Caco-2 (cell line): ENCODE measurements at regions not wholly inside any gene's neighbourhood (a gene's known extent, or its start where the extent isn't known, plus 50 kb on each side); places are given as distances from the start of the nearest gene placed in this dataset.

Experiments used
- BruUV-seq: library from RNA; stranded (reverse); fragments of 400-500 nt; replicated peaks from 2 replicates; lab custom pipeline; 2021; lab: Mats Ljungman, UMichigan
- CTCF ChIA-PET: fragments of 300-600 bp; sonication (Branson Sonifier 250); formaldehyde crosslinking; loops from one replicate; lab custom pipeline; 2022; ENCODE audit warnings: antibody characterized with exemption; lab: Charles Lee
- POLR2A ChIA-PET: fragments of 300-600 bp; sonication (Branson Sonifier 250); formaldehyde crosslinking; loops from one replicate; lab custom pipeline; 2022; ENCODE audit warnings: antibody characterized with exemption; lab: Charles Lee
- DNase-seq, 2 experiments: peaks; one replicate each; pipeline versions ENCODE4 v3.0.0 to v3.0.0-alpha.2; 2020 to 2022
- H3K27me3 ChIP-seq: replicated peaks from 2 replicates; pipeline ENCODE4 v1.6.0; 2011; ENCODE audit warnings: low read length; ENCODE audit not compliant: control insufficient read depth, insufficient read depth
- H3K36me3 ChIP-seq: 2 replicates; pipeline ENCODE4 v1.5.1; 2011; ENCODE audit warnings: low read length; ENCODE audit not compliant: control insufficient read depth, insufficient read depth
- H3K4me1 ChIP-seq: fragments of 250-450 bp; sonication (Bioruptor Pico); 2 replicates; pipeline ENCODE4 v1.5.1; 2020; ENCODE audit warnings: mild to moderate bottlenecking
- H3K4me3 ChIP-seq: 2 replicates; pipeline ENCODE4 v1.5.1; 2011; ENCODE audit warnings: low read depth, mild to moderate bottlenecking, control low read depth, low read length
- H3K9me3 ChIP-seq: fragments of 250-450 bp; sonication (Bioruptor Pico); 2 replicates; pipeline ENCODE4 v1.5.1; 2020; ENCODE audit warnings: mild to moderate bottlenecking, moderate library complexity
- H3K27ac Mint-ChIP-seq: one replicate; pipeline ENCODE4 v1.8.0; 2022; ENCODE audit warnings: mixed read lengths; ENCODE audit not compliant: unreplicated experiment
- H3K27me3 Mint-ChIP-seq: one replicate; pipeline ENCODE4 v1.8.0; 2022; ENCODE audit warnings: mixed read lengths; ENCODE audit not compliant: insufficient read depth, unreplicated experiment
- H3K36me3 Mint-ChIP-seq: one replicate; pipeline ENCODE4 v1.8.0; 2022; ENCODE audit warnings: mild to moderate bottlenecking, mixed read lengths; ENCODE audit not compliant: insufficient read depth, unreplicated experiment
- H3K4me1 Mint-ChIP-seq: one replicate; pipeline ENCODE4 v1.8.0; 2022; ENCODE audit warnings: low read depth, mixed read lengths; ENCODE audit not compliant: unreplicated experiment
- H3K4me3 Mint-ChIP-seq: one replicate; pipeline ENCODE4 v1.8.0; 2022; ENCODE audit warnings: mild to moderate bottlenecking, moderate library complexity, mixed read lengths; ENCODE audit not compliant: unreplicated experiment
- H3K9me3 Mint-ChIP-seq: one replicate; pipeline ENCODE4 v1.8.0; 2022; ENCODE audit warnings: mixed read lengths; ENCODE audit not compliant: unreplicated experiment
- intact Hi-C: fragments of 100-400 bp; cut with micrococcal nuclease; formaldehyde crosslinking; loops from one replicate; pipeline ENCODE4 v1.10.0; 2022; ENCODE audit not compliant: unreplicated experiment
- TF ChIP-seq, protein P1 (sequence below), 2 experiments: fragments of 200-600 bp in 1 of 2; IDR thresholded peaks; 1 replicate in 1 of 2; 2 replicates in 1 of 2; pipeline versions ENCODE4 v1.5.1 to v1.8.0; 2011 to 2022; ENCODE audit warnings: antibody characterized with exemption in 1 of 2, control low read depth in 1 of 2, inconsistent platforms in 1 of 2, low read depth in 1 of 2, low read length in 1 of 2, mild to moderate bottlenecking in 1 of 2, moderate library complexity in 1 of 2; ENCODE audit not compliant: insufficient read depth in 1 of 2, severe bottlenecking in 1 of 2, unreplicated experiment in 1 of 2

DNA sequence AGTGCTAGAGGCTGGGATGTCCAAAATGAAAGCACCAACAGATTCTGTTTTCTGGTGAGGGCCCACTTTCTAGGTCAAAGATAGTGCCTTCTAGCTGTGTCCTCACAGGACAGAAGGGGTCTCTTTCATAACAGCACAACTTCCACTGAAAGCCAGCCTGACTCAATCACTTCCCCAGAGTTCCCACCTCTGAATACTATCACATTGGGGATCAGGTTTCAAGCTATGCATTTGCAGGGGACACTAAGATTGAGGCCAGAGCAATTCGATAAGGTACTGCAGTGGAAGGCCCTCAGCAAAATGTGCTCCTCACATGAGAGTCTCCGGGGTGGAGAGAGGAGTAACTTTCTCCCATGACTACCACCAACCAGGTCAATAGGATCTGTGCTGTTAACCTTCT lies 1501.5 kb downstream of the EFNB2 start:
- peaks cover 4% of the 10 kb centered on the region for H3K27me3 Mint-ChIP-seq
- H3K9me3 ChIP-seq = no peaks in the 10 kb centered on the region
- no peak overlapping the region for H3K4me3 ChIP-seq
- no peaks in the 10 kb centered on the region for H3K4me1 Mint-ChIP-seq
- no peak overlapping the region for H3K27ac Mint-ChIP-seq
- BruUV-seq = no TSS peak
- H3K9me3 Mint-ChIP-seq = no peaks in the 10 kb centered on the region
- no peaks in the 10 kb centered on the region for H3K4me1 ChIP-seq
- intact Hi-C loops = no loop called here
- CTCF ChIA-PET = no interaction called here
- H3K36me3 ChIP-seq = no peaks in the 10 kb centered on the region
- DNase-seq = no peak
- no peak overlapping the region for H3K4me3 Mint-ChIP-seq
- H3K36me3 Mint-ChIP-seq = no peaks in the 10 kb centered on the region
- POLR2A ChIA-PET = no interaction called here
- TF ChIP-seq, protein P1, sequence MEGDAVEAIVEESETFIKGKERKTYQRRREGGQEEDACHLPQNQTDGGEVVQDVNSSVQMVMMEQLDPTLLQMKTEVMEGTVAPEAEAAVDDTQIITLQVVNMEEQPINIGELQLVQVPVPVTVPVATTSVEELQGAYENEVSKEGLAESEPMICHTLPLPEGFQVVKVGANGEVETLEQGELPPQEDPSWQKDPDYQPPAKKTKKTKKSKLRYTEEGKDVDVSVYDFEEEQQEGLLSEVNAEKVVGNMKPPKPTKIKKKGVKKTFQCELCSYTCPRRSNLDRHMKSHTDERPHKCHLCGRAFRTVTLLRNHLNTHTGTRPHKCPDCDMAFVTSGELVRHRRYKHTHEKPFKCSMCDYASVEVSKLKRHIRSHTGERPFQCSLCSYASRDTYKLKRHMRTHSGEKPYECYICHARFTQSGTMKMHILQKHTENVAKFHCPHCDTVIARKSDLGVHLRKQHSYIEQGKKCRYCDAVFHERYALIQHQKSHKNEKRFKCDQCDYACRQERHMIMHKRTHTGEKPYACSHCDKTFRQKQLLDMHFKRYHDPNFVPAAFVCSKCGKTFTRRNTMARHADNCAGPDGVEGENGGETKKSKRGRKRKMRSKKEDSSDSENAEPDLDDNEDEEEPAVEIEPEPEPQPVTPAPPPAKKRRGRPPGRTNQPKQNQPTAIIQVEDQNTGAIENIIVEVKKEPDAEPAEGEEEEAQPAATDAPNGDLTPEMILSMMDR (IDR thresholded peaks at IDR 0.05; ENCODE audit: insufficient read depth in 1 of 2, low read depth in 1 of 2, low read length in 1 of 2, severe bottlenecking in 1 of 2, unreplicated experiment in 1 of 2) = no peak
- H3K27me3 ChIP-seq = no peaks in the 10 kb centered on the region

DNA sequence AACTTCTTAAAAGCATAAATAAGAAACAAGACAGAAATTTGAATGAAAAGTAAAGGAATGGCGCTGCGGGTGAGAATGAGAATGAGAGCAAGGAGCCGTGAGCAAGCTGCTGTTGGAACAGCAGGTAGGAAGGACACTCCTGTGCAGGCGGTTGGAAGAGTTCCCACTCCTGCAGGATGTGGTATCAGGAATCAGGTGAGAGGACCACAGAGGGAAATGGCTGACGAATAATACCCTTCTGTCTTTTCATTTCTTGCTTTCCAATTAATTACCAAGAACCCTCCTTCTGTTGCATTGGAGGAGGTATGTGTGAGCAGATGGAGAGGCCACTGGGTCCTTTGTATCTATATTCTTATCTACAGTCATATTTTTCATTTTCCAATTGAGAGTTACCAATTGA lies 1504.2 kb downstream of the EFNB2 start:
- BruUV-seq = no TSS peak
- Histone ChIP-seq H3K4me3 (no peak overlapping the region), H3K27me3 (no peaks in the 10 kb centered on the region), H3K4me1 (no peaks in the 10 kb centered on the region), H3K9me3 (no peaks in the 10 kb centered on the region), H3K36me3 (no peaks in the 10 kb centered on the region)
- intact Hi-C loops = no loop called here
- CTCF ChIA-PET = no interaction called here
- POLR2A ChIA-PET = no interaction called here
- H3K27me3 Mint-ChIP-seq = peaks cover 4% of the 10 kb centered on the region
- no peaks in the 10 kb centered on the region for H3K36me3 Mint-ChIP-seq
- H3K9me3 Mint-ChIP-seq = no peaks in the 10 kb centered on the region
- TF ChIP-seq, protein P1 (IDR thresholded peaks at IDR 0.05; ENCODE audit: insufficient read depth in 1 of 2, low read depth in 1 of 2, low read length in 1 of 2, severe bottlenecking in 1 of 2, unreplicated experiment in 1 of 2) = no peak
- no peak overlapping the region for H3K4me3 Mint-ChIP-seq
- no peak for DNase-seq
- no peaks in the 10 kb centered on the region for H3K4me1 Mint-ChIP-seq
- no peak overlapping the region for H3K27ac Mint-ChIP-seq

DNA sequence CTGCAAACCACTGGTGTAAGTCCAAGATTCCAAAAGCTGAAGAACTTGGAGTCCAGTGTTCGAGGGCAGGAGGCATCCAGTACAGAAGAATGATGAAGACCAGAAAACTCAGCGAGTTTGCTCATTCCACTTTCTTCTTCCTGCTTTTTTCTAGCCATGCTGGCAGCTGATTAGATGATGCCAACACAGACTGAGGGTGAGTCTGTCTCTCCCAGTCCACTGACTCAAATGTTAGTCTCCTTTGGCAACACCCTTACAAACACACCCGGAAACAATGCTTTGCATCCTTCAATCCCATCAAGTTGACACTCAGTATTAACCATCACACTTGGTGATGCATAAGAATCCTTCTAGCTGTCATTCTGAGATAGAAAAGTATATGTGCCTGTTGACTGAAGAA lies 1504.6 kb downstream of the EFNB2 start:
- Histone ChIP-seq H3K9me3 (no peaks in the 10 kb centered on the region), H3K36me3 (no peaks in the 10 kb centered on the region), H3K4me3 (no peak overlapping the region), H3K4me1 (no peaks in the 10 kb centered on the region), H3K27me3 (no peaks in the 10 kb centered on the region)
- POLR2A ChIA-PET = no interaction called here
- no peaks in the 10 kb centered on the region for H3K9me3 Mint-ChIP-seq
- no peaks in the 10 kb centered on the region for H3K4me1 Mint-ChIP-seq
- CTCF ChIA-PET = no interaction called here
- BruUV-seq = no TSS peak
- H3K27me3 Mint-ChIP-seq = peaks cover 4% of the 10 kb centered on the region
- H3K36me3 Mint-ChIP-seq = no peaks in the 10 kb centered on the region
- no peak overlapping the region for H3K27ac Mint-ChIP-seq
- TF ChIP-seq, protein P1 (IDR thresholded peaks at IDR 0.05; ENCODE audit: insufficient read depth in 1 of 2, low read depth in 1 of 2, low read length in 1 of 2, severe bottlenecking in 1 of 2, unreplicated experiment in 1 of 2) = no peak
- DNase-seq = no peak
- intact Hi-C loops = no loop called here
- H3K4me3 Mint-ChIP-seq = no peak overlapping the region
